Activated T-helper 1 cell treated with anti-CD3 and anti-CD28 coated beads, Interleukin-2, amount 50 U/mL, for 16 hours (primary cell): ENCODE measurements at regions not wholly inside any gene's neighbourhood (a gene's known extent, or its start where the extent isn't known, plus 50 kb on each side); places are given as distances from the start of the nearest gene placed in this dataset.

Experiments
- DNase-seq, 2 donors: peaks; one replicate each; pipeline ENCODE4 v3.0.0-alpha.2; 2020; ENCODE audit warnings: low read depth in 1 of 2, low spot score in 1 of 2

DNA sequence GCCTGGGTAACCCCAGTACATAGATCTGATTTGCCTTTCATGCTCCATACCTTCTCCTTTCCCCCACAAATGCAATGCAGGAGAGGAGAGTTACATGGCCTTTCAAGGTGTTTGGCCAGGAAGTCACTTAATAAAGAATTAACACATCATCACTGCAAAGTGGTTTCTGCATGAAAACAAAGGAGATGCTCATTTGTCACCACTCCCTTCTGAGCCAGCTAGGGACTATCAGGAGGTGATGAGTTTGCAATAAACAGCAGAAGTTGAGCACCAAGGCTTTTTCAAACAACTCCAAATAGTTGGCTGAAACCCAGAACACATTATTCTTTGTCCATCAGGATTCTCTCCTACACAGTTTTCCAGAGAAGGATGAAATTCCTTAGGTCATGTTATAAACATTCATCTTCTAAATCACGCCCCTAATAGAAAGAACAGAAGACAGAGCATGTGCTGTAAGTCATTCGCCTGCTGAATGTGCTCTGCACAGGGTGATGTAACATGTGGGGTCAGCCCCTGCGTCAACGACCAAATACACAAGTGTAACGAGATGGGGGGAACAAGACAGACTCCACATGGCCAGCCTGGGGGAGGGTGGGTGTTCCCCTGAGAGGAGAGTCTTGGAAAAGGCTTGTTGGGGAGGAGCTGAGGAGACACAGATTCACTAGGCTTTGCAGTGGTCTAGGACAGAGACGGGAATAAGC lies 87.3 kb upstream of the RMDN2 start:
- no peak for DNase-seq

DNA sequence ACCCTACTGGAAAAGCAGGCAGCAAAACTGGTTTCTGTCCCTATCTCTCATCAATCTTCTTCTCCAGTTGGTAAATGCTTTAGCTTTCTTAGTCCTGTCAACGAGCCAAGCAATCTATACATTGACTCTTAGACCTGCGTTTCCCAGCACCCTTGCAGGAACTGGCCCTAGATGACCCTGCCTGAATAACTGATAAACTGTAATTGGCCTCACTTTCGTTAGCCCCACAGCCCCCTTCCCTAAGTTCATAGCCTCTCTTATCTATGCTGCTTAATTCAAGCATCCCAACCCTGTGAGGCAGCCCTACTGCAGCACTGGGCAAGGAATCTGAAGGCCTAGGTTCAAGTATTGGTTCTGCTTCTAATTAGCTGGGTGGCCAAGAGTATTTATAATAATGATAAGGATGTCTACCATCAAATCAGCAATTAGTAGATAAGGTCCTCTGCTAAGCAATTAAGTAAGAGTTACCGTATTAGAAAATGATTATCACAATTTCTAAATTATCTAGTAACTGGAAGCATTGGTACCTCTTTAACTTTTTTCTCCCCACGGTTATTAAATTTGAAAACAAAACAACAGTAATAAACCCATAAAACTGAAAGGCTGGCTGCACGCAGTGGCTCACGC lies 86.4 kb upstream of the RMDN2 start:
- DNase-seq = no peak

DNA sequence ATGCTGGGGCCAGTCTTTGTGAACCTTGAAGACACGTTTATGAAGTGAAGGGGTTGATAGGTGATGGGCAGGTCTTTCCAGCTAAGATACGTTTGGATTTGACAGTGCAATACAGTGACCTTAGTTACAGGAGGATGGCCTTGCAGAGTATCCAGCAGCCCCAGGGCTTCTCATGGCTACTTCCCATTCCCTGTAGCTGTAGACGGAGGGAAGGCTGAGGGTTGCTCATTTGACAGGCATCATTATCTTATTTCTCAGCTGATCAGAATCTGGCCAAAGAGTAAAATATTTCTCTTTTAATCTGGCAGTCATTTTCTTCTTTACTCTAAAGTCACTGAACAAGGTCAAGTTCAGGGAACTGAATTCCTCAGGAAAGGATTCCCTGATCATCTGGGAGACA lies 85.1 kb upstream of the RMDN2 start:
- no peak for DNase-seq

DNA sequence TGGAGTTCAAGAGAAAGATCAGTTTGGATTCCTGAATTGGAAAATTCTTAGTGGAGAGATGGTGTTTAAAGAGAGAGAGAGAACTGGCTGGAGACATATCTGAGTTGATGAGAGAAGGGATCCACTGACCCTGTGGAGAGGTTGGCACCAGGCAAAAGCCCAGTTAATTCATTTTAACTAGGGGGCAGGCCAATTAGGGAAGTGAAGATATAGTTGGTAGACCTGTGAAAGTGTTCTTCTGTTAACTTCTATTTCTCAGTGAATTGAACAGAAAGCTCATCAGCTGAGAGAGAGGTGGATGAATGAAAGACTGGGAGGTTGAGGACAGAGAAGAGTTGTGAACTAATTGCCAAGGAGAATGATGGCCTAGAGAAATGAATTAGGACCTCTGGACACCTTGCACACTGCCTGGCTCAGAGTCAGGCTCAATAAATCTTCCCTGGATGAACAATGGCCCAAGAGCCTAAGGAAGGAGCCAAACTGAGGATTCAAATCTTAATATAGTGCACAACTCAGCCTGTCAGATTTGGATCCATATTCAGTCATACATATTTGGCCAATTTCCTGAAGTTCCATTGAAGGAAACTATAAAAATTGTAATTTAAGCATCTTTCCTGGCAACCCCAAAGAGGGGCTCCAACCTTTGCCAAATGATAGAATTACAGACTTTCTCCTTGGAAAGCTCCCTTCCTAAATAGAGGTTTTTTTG lies 82.2 kb upstream of the RMDN2 start:
- DNase-seq = no peak

DNA sequence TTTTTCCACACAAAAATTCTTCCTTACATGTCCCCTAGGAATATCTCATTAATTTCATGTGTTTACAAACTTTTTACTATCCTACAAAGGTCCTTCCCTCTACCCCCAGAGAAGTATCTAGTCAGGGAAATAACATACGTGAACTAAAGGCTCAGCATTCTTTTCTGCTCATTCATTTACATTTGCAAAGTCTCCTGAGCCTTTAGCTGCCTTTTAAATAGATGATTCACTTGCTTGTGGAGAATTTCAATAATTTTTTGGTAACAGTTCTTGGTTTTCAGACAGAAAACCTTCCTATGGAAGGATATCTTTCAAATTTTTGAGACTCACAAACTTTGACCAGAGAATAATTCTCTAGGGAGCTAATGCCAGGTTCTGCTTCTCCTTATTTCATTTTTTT lies 81.5 kb upstream of the RMDN2 start:
- DNase-seq = no peak

DNA sequence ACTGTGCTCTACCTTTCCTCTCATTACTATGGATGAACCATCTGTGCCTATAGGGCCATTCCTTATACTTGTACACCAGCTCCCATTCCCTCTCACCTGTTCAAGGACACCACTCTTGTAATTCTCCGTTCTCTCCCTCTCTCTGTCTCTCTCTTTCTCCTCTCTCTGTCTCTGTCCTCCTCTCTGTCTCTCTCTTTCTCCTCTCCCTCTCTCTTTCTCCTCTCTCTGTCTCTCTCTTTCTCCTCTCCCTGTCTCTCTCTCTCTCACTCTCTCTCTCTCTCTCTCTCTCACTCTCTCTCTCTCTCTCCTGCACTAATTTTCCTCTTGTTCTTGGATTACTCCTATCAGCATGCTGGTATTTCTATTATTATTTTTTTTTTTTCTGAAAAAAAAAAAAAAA lies 78.9 kb upstream of the RMDN2 start:
- DNase-seq = no peak

DNA sequence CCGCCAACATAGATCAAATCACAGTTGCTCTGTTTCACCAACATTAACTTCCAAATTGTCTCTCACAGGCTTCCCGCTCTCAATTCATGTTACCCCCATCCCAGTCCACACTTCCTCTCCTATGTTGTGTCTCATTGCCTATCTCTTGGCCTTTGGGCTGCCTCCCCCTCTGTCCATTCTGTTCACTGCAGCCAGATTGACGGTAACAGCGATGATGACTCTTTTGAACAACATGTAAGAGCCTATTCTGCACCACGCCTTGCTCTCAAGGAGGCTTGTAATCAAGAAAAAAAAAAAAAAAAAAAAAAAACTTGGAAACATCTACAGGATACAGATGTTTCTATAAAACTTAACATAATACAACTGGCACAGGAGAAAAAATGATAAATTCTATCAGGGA lies 77.3 kb upstream of the RMDN2 start:
- DNase-seq = no peak

DNA sequence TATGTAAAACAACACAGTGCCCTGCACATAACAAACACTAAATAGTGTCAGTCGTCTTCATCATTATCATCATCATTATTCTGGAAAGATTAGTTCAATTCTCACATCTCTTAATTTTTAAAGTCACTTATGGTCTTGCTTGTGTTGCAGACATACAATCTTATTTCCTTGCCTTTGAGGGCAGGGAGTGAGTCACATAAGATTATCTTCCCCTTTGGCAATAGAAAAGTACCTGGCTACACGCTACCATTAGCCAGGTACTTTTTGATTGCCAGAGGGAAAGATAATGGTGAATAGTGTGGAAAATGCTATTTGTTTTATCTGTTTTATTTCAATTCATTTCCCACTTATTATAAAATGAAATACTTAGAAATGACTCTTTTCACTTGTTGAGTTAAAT lies 76.6 kb upstream of the RMDN2 start:
- no peak for DNase-seq

DNA sequence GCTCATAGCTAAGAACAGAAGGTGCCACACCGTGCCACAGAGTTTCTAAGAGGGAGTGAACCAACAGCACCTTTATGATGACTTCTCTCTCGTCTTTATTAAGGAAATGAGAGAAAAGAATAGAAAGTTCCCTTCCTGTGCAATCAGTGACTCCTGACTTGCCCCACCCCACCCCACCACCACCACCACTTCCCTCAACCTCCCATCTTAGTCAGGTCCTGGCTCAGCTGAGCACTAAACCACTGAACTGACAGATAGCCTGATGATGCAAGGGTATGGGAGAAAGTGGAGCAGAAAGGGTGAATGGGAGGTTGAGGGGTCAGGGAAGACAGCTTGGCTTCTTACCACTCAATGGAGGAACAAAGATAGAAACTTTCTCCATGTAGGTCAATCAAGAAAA lies 75.2 kb upstream of the RMDN2 start:
- DNase-seq = no peak

DNA sequence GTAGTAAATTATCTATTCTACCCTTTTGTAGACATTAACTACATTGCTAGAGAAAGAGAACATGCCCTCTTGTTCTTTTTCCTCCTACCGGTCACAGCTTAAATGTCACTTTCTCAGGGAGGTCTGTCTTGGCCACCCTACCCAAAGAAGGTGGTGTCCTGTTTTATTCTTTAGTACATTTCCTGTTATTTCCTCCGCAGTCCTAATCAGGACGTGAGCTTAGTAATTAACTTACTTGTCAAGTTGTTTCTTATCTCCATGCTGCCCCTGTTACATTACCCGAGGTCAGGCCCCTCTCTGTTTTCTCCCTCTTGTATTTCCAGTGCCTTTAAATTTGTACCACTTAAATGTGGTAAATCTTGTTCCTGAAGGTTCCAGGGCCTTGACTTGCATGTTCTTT lies 73.7 kb upstream of the RMDN2 start:
- DNase-seq = no peak

DNA sequence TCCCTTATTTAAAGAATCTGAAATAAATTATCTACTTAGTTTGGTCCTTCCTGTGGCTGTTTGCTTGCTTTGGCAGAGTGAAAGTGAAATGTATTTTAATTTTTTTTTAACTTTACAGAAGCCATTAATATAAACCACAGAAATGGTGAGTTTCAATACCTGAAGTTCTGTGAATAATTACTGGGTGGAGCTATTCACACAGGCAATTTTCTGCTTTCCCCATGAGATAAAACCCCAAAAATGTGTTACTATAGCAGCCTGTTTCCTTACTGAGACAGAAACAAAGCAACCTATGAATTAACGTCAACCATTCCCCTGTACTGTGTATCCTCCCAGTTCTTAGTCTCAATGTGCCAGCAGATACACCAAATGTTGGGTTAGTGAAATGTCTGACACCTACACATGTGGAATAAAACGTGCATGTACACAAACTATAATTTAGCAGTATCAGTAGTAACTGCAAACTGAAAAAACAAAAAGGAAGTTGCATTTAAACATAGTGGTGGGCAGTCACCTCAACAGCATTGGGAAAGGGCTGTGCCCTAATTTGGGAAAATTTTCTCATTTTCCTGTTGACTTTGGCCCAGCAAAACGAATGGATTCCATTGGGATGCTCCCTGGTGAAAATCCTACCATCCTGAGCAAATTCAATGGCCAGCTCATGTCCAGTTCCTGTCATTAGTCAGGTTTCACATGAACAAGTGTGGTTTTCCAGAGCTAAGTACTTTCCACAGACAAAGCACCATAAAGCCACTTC lies 73.1 kb upstream of the RMDN2 start:
- no peak for DNase-seq

DNA sequence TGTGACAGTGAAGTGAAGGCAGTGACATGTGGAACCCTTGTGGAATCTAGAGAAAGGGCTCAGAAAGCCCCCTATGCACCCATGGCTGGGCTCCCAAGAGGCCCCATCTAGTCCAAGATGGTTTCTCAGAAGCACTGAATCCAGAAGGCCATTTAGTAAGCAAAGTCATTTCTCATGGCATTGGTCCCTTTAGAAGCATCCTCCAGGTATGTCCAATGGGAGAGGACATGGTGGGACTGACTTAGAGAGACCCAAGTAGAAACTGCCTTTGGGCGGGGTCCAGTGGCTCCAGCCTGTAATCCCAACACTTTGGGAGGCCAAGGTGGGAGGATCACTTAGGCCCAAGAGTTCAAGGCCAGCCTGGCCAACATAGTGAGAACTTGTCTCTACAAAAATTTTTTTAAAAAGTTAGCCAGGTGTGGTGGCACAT lies 72.5 kb upstream of the RMDN2 start:
- DNase-seq = no peak

DNA sequence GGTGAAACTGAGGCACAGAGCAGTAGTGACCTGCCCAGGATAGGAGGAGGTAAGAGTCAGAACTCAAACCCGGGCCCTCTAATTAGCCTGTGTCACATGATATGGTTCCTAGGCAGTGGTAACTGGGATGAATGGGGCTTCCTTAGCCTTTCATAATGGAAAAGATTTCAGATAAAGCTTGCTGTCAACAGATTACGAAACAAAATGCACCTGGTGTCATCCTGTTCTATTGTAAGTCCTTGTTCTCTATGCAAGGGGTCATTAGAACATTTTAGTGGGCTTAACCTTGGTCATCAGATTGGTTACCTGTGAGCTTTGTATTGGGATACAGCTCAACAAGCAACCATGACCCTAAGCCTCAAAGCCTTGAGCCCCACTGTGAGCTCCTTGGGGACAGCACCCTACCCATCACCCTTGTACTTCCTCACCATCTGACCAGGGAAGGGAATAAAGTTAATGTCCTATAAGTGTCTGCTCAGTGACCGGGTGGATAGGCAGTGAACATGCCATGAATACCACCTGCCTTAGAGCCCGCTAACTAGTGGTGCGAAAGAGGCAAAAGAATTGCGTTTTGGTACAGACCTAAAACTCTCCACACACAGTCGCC lies 70.3 kb upstream of the RMDN2 start:
- no peak for DNase-seq

DNA sequence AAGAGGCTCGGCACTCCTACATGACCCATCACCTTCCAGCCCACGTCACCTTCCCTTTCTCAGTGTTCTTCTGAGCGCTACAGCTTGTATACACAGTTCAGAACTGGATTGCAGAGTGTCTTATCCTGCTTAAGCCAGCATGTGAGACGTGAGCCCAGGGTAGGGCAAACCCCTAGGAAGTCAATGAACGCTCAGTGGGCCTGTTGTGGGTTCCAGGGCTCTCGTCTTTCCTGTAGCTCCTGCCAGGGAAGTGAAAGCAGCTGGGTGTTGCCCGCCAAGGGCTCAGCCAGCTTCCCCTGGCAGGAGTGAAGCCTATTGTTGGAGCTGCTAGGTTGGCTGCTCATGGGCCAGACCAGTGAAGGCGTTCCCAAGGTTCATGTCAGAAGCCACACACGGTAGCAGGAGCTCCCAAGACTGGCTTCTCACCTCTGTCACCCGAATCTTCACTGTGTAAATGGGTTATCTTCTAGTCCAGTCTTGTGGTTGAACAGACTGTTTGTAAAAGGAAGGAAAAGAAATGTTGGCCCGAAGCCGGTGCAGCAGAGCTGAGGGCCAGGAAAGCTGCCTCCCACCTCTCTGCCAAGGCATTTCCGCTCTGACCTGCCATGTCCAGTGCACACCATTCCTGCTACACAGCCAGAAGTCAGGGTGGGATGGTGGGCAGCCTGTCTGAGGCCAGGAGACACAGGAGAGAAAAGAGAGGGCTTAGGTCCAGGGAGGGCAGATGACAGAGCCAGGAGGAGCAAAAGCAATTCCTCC lies 69.6 kb upstream of the RMDN2 start:
- DNase-seq = no peak

DNA sequence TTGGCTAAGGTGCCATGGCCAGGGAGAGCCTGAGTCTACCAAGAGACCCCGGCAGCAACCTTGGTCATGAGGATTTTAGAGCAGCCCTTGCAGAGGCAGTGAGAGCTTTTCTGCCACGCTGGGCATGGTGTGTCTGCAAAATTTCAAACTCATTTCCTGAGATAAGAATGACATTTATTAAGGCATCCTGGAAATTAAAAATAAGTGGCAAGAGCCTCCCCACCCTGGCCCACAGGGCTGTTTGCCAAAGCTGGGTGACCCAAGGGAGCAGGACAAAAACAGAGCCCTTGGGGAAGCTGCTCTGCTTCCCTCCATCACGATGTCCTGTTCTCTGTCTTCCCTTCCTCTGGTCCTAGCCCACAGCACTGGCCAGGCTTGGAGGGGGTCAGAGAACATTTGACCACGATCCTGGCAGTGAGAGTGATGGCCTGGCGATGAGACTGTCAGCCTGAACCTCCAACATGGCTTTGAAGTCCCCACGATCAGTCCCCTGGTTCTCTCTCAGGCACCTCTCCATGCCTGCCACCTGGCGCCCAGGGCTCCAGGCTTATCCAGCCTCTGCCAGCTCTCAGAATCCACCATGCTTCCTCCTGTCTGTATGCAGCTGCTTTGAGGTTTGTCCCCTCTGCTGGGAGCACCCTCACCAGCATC lies 68.9 kb upstream of the RMDN2 start:
- no peak for DNase-seq

DNA sequence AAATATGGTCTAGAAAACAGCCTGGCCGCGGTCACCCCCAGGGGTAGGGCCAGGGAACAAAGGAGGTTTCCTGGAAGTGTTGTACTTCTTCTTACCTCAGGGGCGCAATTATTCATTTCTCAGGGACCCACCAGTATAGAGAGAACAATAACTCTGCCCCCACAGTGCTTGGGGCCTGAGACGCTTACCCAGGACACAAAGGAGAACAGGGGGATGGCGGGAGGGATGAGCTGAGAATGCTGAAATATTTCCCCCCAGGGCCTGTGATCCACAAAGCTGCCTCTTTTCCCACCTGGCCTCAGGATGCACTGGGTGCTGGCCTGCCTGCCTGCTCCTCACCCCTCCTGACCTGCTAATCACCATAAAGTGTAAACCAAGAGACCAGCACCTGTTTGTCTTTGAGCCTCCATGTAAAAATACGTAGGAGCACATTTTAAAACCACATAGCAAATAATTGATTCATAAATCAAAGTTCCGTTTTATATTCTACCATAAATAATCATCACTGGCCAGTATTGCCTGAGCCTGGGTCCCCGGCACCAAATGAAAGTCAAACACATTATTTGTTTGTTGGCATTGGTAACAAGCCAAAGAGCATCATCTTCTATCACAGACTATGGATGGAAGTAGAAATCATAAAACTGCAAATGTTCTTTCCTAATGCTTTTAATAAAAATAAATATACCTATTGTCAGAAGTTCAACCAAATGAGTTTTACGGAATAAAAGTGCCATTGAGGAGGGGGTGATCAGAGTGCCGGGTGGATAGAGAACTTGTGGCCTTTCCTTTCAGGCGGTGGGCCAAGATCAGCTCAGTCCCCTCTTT lies 67.3 kb upstream of the RMDN2 start:
- DNase-seq = no peak

DNA sequence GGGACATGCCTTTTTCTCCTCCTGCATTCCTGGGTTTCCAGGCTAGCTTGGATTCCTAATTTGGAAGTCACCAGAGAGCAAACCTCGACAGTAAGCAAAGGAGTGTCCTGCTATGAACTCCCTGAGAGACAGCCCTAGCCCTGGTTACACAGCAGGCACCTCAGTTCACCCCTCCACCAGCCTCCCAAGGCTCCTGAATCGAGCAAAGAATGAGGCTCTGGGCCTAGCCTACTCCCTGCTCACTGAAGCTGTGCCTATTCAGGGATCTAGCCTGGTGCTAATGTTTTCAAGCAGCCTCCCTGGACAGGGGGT lies 66.7 kb upstream of the RMDN2 start:
- no peak for DNase-seq

DNA sequence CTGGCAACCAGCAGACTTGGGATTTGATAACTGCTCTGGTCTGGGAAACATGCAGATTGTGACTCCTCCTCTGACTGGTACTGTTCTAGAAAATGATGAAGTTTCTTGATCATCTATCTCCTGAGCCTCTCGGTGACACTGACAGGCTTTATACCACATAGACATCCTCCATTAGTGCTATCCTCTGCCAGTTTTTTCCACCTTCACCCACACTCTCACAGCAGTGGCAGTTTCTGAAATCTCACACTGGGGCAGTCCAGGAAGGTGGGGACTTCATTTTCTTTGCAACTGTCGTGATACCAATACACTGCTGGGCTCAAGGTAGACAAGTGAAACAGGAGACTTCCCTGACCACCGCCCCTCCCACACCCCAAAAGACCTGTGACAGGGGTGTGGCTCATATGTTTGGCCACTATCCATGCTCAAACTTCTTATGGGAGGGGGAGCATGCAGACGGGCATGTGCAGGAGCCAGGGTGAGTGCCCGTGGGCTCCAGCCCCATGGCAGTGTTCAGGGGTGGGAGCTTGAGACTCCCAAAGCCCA lies 66.3 kb upstream of the RMDN2 start:
- no peak for DNase-seq

DNA sequence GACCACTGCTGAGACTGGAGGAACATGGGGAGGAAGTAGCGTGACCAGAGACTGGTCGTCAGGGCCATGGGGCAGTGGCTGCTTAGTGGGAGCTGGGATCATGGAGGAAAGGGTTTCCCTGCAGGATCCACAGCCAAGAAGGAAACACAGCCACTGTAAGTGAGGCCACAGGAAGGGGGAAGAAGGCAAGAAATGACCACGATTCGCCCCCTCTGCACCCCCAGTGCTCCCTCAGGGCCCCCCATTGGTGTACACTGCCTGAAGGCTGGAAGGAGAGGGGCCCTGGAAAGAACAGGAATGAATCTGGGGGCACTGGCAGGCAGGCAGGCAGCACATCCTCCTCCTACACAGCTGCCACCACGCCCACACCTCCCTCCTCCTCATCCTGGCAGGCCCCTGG lies 62.5 kb upstream of the RMDN2 start:
- no peak for DNase-seq
